Liver (tissue), 8 donors: ENCODE measurements at regions not wholly inside any gene's neighbourhood (a gene's known extent, or its start where the extent isn't known, plus 50 kb on each side); places are given as distances from the start of the nearest gene placed in this dataset.

Source experiments
- DNase-seq: peaks from one replicate; pipeline ENCODE4 v3.0.0-alpha.2; 2017; ENCODE audit warnings: low spot score
- H3K27ac ChIP-seq, 2 donors: one replicate each; pipeline ENCODE4 v1.7.0; 2013; ENCODE audit warnings: inconsistent platforms in 2 of 2, low read length in 2 of 2, control low read depth in 1 of 2, low read depth in 1 of 2, mild to moderate bottlenecking in 1 of 2
- H3K27me3 ChIP-seq, 4 donors: one replicate each; pipeline versions ENCODE4 v1.6.1 to v1.7.0; 2013; ENCODE audit warnings: low read length in 3 of 4, inconsistent platforms in 1 of 4, mild to moderate bottlenecking in 1 of 4, moderate library complexity in 1 of 4; ENCODE audit not compliant: control insufficient read depth in 4 of 4, insufficient read depth in 4 of 4
- H3K36me3 ChIP-seq, 4 donors: one replicate each; pipeline versions ENCODE4 v1.6.1 to v1.7.0; 2013; ENCODE audit warnings: low read length in 3 of 4, mild to moderate bottlenecking in 3 of 4, low read depth in 1 of 4, moderate library complexity in 1 of 4; ENCODE audit not compliant: control insufficient read depth in 4 of 4, insufficient read depth in 3 of 4
- H3K4me1 ChIP-seq, 4 donors: one replicate each; pipeline versions ENCODE4 v1.6.1 to v1.7.0; 2013; ENCODE audit warnings: low read length in 3 of 4, mild to moderate bottlenecking in 3 of 4, moderate library complexity in 1 of 4; ENCODE audit not compliant: control insufficient read depth in 4 of 4, insufficient read depth in 4 of 4
- H3K4me3 ChIP-seq, 3 donors: one replicate each; pipeline versions ENCODE4 v1.6.1 to v1.7.0; 2013; ENCODE audit warnings: low read length in 3 of 3, control low read depth in 1 of 3, low read depth in 1 of 3, mild to moderate bottlenecking in 1 of 3
- H3K9ac ChIP-seq, 2 donors: one replicate each; pipeline ENCODE4 v1.7.0; 2013; ENCODE audit warnings: low read length in 2 of 2, mild to moderate bottlenecking in 2 of 2, moderate library complexity in 2 of 2, control low read depth in 1 of 2, low read depth in 1 of 2
- H3K9me3 ChIP-seq, 4 donors: one replicate each; pipeline versions ENCODE4 v1.6.1 to v1.7.0; 2013; ENCODE audit warnings: low read length in 3 of 4; ENCODE audit not compliant: control insufficient read depth in 4 of 4
- EGR1 ChIP-seq, 2 donors: IDR thresholded peaks; 2 replicates each; pipeline ENCODE4 v1.6.1; 2016 to 2018; ENCODE audit warnings: antibody characterized with exemption in 2 of 2, low read depth in 2 of 2
- FOXA1 ChIP-seq: IDR thresholded peaks from 2 replicates; pipeline ENCODE4 v1.6.1; 2016; ENCODE audit warnings: antibody characterized with exemption
- FOXA2 ChIP-seq: IDR thresholded peaks from 2 replicates; pipeline ENCODE4 v1.6.1; 2016; ENCODE audit warnings: antibody characterized with exemption
- GABPA ChIP-seq, 2 donors: IDR thresholded peaks in 1 of 2; conservative IDR thresholded peaks in 1 of 2; 2 replicates each; pipeline ENCODE4 v1.6.1; 2016; ENCODE audit warnings: antibody characterized with exemption in 2 of 2, mild to moderate bottlenecking in 1 of 2, moderate library complexity in 1 of 2
- HNF4A ChIP-seq, 2 donors: conservative IDR thresholded peaks; 2 replicates each; pipeline ENCODE4 v1.6.1; 2016; ENCODE audit warnings: antibody characterized with exemption in 2 of 2, mild to moderate bottlenecking in 2 of 2
- HNF4G ChIP-seq: IDR thresholded peaks from 2 replicates; pipeline ENCODE4 v1.6.1; 2016; ENCODE audit warnings: antibody characterized with exemption
- JUND ChIP-seq, 2 donors: IDR thresholded peaks; 2 replicates each; pipeline ENCODE4 v1.6.1; 2016; ENCODE audit warnings: antibody characterized with exemption in 2 of 2
- NR2F2 ChIP-seq: IDR thresholded peaks from 2 replicates; pipeline ENCODE4 v1.6.1; 2016; ENCODE audit warnings: antibody characterized with exemption
- RAD21 ChIP-seq, 2 donors: IDR thresholded peaks; 2 replicates each; pipeline ENCODE4 v1.6.1; 2016; ENCODE audit warnings: antibody characterized with exemption in 2 of 2, mild to moderate bottlenecking in 2 of 2
- RXRA ChIP-seq, 2 donors: IDR thresholded peaks; 2 replicates each; pipeline ENCODE4 v1.6.1; 2017 to 2018; ENCODE audit warnings: antibody characterized with exemption in 2 of 2, mild to moderate bottlenecking in 1 of 2
- SP1 ChIP-seq: IDR thresholded peaks from 2 replicates; pipeline ENCODE4 v1.6.1; 2018; ENCODE audit warnings: antibody characterized with exemption, mild to moderate bottlenecking
- TAF1 ChIP-seq: conservative IDR thresholded peaks from 2 replicates; pipeline ENCODE4 v1.6.1; 2016; ENCODE audit warnings: antibody characterized with exemption, mild to moderate bottlenecking
- YY1 ChIP-seq: IDR thresholded peaks from 2 replicates; pipeline ENCODE4 v1.6.1; 2016; ENCODE audit warnings: antibody characterized with exemption, mild to moderate bottlenecking
- WGBS: extraction: QIAGEN DNeasy Blood & Tissue Kit; methylation state at CpG from one replicate; pipeline ENCODE4 v1.1.7; 2013; 5-methylcytosine and 5-hydroxymethylcytosine counted together
- TF ChIP-seq, protein P1 (sequence below): IDR thresholded peaks from 2 replicates; pipeline ENCODE4 v1.6.1; 2016; ENCODE audit warnings: antibody characterized with exemption
- TF ChIP-seq, protein P2 (sequence below): IDR thresholded peaks from 2 replicates; pipeline ENCODE4 v1.6.1; 2016; ENCODE audit warnings: antibody characterized with exemption
- TF ChIP-seq, protein P3 (sequence below): fragments of 150-350 bp; IDR thresholded peaks from 2 replicates; pipeline ENCODE4 v1.5.1; 2017; ENCODE audit warnings: improper control_type of control experiment, low read depth, low read length; ENCODE audit not compliant: missing input control
- TF ChIP-seq, protein P4 (sequence below): IDR thresholded peaks from 2 replicates; pipeline ENCODE4 v1.6.1; 2016; ENCODE audit warnings: antibody characterized with exemption, mild to moderate bottlenecking
- TF ChIP-seq, protein P5 (sequence below): IDR thresholded peaks from 2 replicates; pipeline ENCODE4 v1.6.1; 2016; ENCODE audit warnings: antibody characterized with exemption
- donor health status: healthy.
- donor health status: healthy.
- donor health status: healthy.
- donor health status: healthy.
- donor health status: healthy.

DNA sequence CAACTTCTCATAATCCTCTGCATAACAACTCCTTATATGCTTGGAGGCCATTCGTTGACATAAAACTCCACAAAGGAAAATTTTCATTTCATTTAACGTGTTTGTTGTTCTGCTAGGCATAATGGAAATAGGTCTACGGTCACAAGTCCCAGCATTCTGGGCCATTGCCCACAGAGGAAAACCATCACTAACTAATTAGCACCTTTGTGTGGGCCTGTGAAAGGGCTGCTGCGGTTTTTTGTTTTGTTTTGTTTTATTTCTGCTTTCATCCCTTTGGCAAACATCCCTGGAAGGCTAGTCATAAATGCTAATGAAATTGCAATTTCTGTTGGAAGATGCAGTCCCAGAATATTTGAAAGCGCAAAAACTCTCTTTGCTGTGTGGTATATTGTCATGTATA, 180.3 kb downstream of the RMST start:
- H3K4me1 ChIP-seq, result no peaks in the 10 kb centered on the region
- no peak for DNase-seq
- no peak overlapping the region for H3K9ac ChIP-seq
- H3K27me3 ChIP-seq, result no peaks in the 10 kb centered on the region
- no peak overlapping the region for H3K27ac ChIP-seq
- no peaks in the 10 kb centered on the region for H3K9me3 ChIP-seq
- WGBS, result 81% methylated on average over 5 of the region's 5 CpGs
- no peaks in the 10 kb centered on the region for H3K36me3 ChIP-seq
- TF ChIP-seq, protein P1, sequence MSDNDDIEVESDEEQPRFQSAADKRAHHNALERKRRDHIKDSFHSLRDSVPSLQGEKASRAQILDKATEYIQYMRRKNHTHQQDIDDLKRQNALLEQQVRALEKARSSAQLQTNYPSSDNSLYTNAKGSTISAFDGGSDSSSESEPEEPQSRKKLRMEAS, result no peak
- TF ChIP-seq, protein P2, sequence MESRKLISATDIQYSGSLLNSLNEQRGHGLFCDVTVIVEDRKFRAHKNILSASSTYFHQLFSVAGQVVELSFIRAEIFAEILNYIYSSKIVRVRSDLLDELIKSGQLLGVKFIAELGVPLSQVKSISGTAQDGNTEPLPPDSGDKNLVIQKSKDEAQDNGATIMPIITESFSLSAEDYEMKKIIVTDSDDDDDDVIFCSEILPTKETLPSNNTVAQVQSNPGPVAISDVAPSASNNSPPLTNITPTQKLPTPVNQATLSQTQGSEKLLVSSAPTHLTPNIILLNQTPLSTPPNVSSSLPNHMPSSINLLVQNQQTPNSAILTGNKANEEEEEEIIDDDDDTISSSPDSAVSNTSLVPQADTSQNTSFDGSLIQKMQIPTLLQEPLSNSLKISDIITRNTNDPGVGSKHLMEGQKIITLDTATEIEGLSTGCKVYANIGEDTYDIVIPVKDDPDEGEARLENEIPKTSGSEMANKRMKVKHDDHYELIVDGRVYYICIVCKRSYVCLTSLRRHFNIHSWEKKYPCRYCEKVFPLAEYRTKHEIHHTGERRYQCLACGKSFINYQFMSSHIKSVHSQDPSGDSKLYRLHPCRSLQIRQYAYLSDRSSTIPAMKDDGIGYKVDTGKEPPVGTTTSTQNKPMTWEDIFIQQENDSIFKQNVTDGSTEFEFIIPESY, result no peak
- TF ChIP-seq FOXA1, result no peak
- TF ChIP-seq, protein P3, sequence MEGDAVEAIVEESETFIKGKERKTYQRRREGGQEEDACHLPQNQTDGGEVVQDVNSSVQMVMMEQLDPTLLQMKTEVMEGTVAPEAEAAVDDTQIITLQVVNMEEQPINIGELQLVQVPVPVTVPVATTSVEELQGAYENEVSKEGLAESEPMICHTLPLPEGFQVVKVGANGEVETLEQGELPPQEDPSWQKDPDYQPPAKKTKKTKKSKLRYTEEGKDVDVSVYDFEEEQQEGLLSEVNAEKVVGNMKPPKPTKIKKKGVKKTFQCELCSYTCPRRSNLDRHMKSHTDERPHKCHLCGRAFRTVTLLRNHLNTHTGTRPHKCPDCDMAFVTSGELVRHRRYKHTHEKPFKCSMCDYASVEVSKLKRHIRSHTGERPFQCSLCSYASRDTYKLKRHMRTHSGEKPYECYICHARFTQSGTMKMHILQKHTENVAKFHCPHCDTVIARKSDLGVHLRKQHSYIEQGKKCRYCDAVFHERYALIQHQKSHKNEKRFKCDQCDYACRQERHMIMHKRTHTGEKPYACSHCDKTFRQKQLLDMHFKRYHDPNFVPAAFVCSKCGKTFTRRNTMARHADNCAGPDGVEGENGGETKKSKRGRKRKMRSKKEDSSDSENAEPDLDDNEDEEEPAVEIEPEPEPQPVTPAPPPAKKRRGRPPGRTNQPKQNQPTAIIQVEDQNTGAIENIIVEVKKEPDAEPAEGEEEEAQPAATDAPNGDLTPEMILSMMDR, result no peak
- TF ChIP-seq NR2F2, result no peak
- TF ChIP-seq EGR1 (IDR thresholded peaks at IDR 0.05; ENCODE audit: low read depth in 2 of 2), result no peak
- TF ChIP-seq, protein P4, sequence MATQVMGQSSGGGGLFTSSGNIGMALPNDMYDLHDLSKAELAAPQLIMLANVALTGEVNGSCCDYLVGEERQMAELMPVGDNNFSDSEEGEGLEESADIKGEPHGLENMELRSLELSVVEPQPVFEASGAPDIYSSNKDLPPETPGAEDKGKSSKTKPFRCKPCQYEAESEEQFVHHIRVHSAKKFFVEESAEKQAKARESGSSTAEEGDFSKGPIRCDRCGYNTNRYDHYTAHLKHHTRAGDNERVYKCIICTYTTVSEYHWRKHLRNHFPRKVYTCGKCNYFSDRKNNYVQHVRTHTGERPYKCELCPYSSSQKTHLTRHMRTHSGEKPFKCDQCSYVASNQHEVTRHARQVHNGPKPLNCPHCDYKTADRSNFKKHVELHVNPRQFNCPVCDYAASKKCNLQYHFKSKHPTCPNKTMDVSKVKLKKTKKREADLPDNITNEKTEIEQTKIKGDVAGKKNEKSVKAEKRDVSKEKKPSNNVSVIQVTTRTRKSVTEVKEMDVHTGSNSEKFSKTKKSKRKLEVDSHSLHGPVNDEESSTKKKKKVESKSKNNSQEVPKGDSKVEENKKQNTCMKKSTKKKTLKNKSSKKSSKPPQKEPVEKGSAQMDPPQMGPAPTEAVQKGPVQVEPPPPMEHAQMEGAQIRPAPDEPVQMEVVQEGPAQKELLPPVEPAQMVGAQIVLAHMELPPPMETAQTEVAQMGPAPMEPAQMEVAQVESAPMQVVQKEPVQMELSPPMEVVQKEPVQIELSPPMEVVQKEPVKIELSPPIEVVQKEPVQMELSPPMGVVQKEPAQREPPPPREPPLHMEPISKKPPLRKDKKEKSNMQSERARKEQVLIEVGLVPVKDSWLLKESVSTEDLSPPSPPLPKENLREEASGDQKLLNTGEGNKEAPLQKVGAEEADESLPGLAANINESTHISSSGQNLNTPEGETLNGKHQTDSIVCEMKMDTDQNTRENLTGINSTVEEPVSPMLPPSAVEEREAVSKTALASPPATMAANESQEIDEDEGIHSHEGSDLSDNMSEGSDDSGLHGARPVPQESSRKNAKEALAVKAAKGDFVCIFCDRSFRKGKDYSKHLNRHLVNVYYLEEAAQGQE, result no peak
- TF ChIP-seq YY1, result no peak
- no peak for TF ChIP-seq RXRA (IDR thresholded peaks at IDR 0.05)
- TF ChIP-seq SP1, result no peak
- no peak for TF ChIP-seq RAD21 (IDR thresholded peaks at IDR 0.05)
- TF ChIP-seq HNF4A (conservative IDR thresholded peaks at IDR 0.05), result no peak
- no peak for TF ChIP-seq FOXA2
- TF ChIP-seq, protein P5, sequence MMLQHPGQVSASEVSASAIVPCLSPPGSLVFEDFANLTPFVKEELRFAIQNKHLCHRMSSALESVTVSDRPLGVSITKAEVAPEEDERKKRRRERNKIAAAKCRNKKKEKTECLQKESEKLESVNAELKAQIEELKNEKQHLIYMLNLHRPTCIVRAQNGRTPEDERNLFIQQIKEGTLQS, result no peak
- no peak for TF ChIP-seq HNF4G
- TF ChIP-seq GABPA (IDR thresholded peaks at IDR 0.05 in 1 of 2, conservative IDR thresholded peaks at IDR 0.05 in 1 of 2), result no peak
- TF ChIP-seq JUND (IDR thresholded peaks at IDR 0.05), result no peak
- TF ChIP-seq TAF1, result no peak
- no peak overlapping the region for H3K4me3 ChIP-seq

DNA sequence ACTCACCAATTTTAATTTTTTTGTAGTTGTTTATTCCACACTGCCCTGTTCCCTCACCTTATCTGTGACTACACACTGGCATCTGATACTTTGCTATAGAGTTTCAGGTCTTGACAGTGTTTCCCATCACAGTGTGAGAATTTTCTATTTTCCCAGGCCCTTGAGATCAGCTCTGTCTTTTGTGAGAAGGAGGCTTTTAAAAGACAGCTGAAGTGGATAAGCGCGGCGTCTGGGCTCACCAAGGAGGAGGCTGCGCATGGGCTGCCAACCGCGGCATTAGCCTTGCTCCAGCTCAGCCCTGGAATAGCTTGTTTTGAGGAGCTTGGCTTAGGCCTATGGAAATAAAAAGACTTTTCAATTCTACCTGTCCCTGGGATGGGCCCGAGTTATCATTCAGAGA, 181.3 kb downstream of the RMST start:
- H3K27ac ChIP-seq, result no peak overlapping the region
- WGBS, result 92% methylated on average over 7 of the region's 7 CpGs
- H3K9me3 ChIP-seq, result no peaks in the 10 kb centered on the region
- no peak for TF ChIP-seq HNF4A (conservative IDR thresholded peaks at IDR 0.05)
- TF ChIP-seq, protein P3, result no peak
- no peak for TF ChIP-seq HNF4G
- no peak for TF ChIP-seq RXRA (IDR thresholded peaks at IDR 0.05)
- no peak for TF ChIP-seq NR2F2
- no peaks in the 10 kb centered on the region for H3K36me3 ChIP-seq
- no peak overlapping the region for H3K9ac ChIP-seq
- no peak for DNase-seq
- no peak overlapping the region for H3K4me3 ChIP-seq
- no peaks in the 10 kb centered on the region for H3K4me1 ChIP-seq
- H3K27me3 ChIP-seq, result no peaks in the 10 kb centered on the region
